ENCODE measurements at regions not wholly inside any gene's neighbourhood (a gene's known extent, or its start where the extent isn't known, plus 50 kb on each side); places are given as distances from the start of the nearest gene placed in this dataset.

DNA sequence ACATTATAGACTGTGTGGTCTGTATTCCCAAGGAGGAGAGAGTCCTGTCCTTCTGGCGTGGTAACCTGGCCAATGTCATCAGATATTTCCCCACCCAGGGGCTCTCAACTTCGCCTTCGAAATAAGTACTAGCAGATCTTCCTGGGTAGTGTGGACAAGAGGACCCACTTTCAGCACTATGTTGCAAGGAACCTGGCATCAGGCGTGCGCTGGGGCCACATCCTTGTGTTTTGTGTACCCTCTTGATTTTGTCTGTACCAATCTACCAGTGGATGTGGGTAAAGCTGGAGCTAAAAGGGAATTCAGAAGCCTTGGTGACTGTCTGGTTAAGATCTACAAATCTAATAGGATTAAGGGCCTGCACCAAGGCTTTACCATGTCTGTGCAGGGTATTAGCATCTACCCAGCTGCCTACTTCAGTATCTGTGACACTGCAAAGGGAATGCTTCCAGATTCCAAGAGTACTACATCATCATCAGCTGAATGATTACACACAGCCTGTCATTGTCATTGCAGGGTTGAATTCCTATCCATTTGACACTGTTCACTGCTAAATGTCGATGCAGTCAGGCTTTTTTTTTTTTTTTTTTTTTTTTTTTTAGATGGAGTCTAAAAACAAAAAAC is 148.0 kb downstream of the PRR20E start:
- H3K4me3 ChIP-seq = no peak overlapping the region
- peak; percentile 53 for DNase-seq
- no peak overlapping the region for H3K27ac ChIP-seq
- intact Hi-C loops (cut with DNase I; ENCODE audit: low total_unique reads) = no loop called here
- peaks cover 0 to 16% (median 5%) of the 10 kb centered on the region in 8 donors for H3K9me3 ChIP-seq
- TF ChIP-seq, protein P1, sequence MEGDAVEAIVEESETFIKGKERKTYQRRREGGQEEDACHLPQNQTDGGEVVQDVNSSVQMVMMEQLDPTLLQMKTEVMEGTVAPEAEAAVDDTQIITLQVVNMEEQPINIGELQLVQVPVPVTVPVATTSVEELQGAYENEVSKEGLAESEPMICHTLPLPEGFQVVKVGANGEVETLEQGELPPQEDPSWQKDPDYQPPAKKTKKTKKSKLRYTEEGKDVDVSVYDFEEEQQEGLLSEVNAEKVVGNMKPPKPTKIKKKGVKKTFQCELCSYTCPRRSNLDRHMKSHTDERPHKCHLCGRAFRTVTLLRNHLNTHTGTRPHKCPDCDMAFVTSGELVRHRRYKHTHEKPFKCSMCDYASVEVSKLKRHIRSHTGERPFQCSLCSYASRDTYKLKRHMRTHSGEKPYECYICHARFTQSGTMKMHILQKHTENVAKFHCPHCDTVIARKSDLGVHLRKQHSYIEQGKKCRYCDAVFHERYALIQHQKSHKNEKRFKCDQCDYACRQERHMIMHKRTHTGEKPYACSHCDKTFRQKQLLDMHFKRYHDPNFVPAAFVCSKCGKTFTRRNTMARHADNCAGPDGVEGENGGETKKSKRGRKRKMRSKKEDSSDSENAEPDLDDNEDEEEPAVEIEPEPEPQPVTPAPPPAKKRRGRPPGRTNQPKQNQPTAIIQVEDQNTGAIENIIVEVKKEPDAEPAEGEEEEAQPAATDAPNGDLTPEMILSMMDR (IDR thresholded peaks at IDR 0.05 in 8 of 11, conservative IDR thresholded peaks at IDR 0.05 in 3 of 11) = no peak
- TF ChIP-seq POLR2A (IDR thresholded peaks at IDR 0.05) (no peak), POLR2AphosphoS5 (IDR thresholded peaks at IDR 0.05) (no peak)
- H3K36me3 ChIP-seq = no peaks in the 10 kb centered on the region
- 71 to 94% (median 81%) methylated on average over 6 of the region's 6 CpGs for WGBS, 5 donors
- H3K27me3 ChIP-seq (replicated peaks in 1 of 7) = no peaks in the 10 kb centered on the region
- H3K4me1 ChIP-seq = no peaks in the 10 kb centered on the region

DNA sequence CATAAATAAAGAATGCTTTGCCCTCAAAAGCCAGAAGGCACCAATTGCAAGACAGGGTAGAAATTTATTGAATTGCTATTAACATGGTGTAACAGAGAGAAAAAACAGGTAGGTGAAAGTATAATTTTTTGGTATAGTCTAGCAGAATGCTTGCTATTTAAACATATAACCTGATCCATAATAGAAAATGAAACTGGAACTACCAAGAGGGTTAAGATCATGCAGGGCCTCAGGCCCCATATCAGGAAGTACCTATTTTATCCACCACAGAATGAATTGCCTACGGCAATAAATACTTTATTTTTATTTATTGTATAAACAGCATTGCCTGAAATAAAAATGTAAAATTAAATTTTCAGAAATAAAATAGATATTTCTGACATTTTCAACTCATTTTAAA is 159.5 kb downstream of the PRR20E start:
- WGBS, 5 donors = 17 to 27% (median 21%) methylated on average over 1 of the region's 1 CpG
- Histone ChIP-seq H3K27ac (no peak overlapping the region), H3K9me3 (no peaks in the 10 kb centered on the region), H3K36me3 (no peaks in the 10 kb centered on the region), H3K27me3 (replicated peaks in 1 of 7) (no peaks in the 10 kb centered on the region), H3K4me1 (peaks cover 0 to 5% (median 0%) of the 10 kb centered on the region in 6 donors), H3K4me3 (no peak overlapping the region)
- DNase-seq = no peak
- TF ChIP-seq POLR2AphosphoS5 (IDR thresholded peaks at IDR 0.05) (no peak), POLR2A (IDR thresholded peaks at IDR 0.05) (no peak)
- TF ChIP-seq, protein P1 (IDR thresholded peaks at IDR 0.05 in 8 of 11, conservative IDR thresholded peaks at IDR 0.05 in 3 of 11) = no peak
- intact Hi-C loops (cut with DNase I; ENCODE audit: low total_unique reads) = no loop called here

DNA sequence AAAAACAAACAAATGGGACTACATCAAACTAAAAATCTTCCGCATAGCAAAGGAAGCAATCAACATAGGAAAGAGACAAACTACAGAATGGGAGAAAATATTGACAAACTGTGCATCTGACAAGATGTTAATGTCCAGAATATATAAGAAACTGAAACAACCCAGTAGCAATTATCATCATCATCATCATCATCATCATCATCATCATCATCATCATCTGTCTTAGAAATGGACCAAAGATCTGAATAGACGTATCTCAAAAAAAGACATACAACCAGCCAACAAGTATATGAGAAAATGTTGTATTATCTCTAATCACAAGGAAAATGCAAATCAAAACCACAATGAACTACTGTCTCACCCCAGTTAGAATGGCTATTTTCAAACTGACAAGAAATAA is 173.9 kb downstream of the PRR20E start:
- Histone ChIP-seq H3K27ac (no peak overlapping the region), H3K36me3 (no peaks in the 10 kb centered on the region), H3K4me3 (no peak overlapping the region), H3K27me3 (replicated peaks in 1 of 7) (no peaks in the 10 kb centered on the region), H3K4me1 (no peaks in the 10 kb centered on the region), H3K9me3 (peaks cover 0 to 6% (median 0%) of the 10 kb centered on the region in 8 donors)
- no peak for DNase-seq
- no peak for TF ChIP-seq POLR2AphosphoS5 (IDR thresholded peaks at IDR 0.05)
- no peak for TF ChIP-seq POLR2A (IDR thresholded peaks at IDR 0.05)
- TF ChIP-seq, protein P1 (IDR thresholded peaks at IDR 0.05 in 8 of 11, conservative IDR thresholded peaks at IDR 0.05 in 3 of 11) = no peak
- intact Hi-C loops (cut with DNase I; ENCODE audit: low total_unique reads) = no loop called here
- 87 to 96% (median 95%) methylated on average over 2 of the region's 2 CpGs for WGBS, 5 donors

DNA sequence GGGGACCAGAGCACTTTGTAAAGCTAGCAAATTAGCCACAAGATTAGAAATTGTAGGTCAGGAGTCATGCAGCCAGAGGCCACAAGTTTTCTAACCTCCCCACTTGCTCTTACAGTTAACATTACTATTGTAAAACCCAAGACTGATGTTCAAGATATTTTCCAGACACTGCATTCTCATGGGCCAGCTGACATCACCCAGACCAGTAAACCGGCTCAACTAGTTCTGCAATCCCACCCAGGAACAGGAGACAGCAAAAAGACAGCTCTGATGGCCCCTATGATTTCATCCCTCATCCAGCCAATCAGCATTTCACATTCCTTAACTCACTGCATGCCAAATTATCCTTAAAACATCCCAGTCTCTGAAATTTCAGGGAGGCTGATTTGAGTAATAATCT is 178.5 kb downstream of the PRR20E start:
- 50 to 89% (median 70%) methylated on average over 1 of the region's 1 CpG for WGBS, 5 donors
- Histone ChIP-seq H3K9me3 (peaks cover 0 to 6% (median 0%) of the 10 kb centered on the region in 8 donors), H3K36me3 (no peaks in the 10 kb centered on the region), H3K27me3 (replicated peaks in 1 of 7) (no peaks in the 10 kb centered on the region), H3K4me3 (no peak overlapping the region), H3K4me1 (no peaks in the 10 kb centered on the region), H3K27ac (no peak overlapping the region)
- intact Hi-C loops (cut with DNase I; ENCODE audit: low total_unique reads) = no loop called here
- no peak for DNase-seq
- TF ChIP-seq POLR2AphosphoS5 (IDR thresholded peaks at IDR 0.05) = no peak
- no peak for TF ChIP-seq POLR2A (IDR thresholded peaks at IDR 0.05)
- TF ChIP-seq, protein P1 (IDR thresholded peaks at IDR 0.05 in 8 of 11, conservative IDR thresholded peaks at IDR 0.05 in 3 of 11) = no peak

All from spleen (tissue), 11 donors.